KMS-11 (cell line): ENCODE measurements at regions not wholly inside any gene's neighbourhood (a gene's known extent, or its start where the extent isn't known, plus 50 kb on each side); places are given as distances from the start of the nearest gene placed in this dataset.

Source experiments
- H2AFZ ChIP-seq: fragments of 200-600 bp; sonication (generic); 2 replicates; pipeline ENCODE4 v1.6.1; 2016; ENCODE audit warnings: antibody characterized with exemption, mixed run types, low read depth
- H3K27ac ChIP-seq: fragments of 200-600 bp; sonication (generic); 2 replicates; pipeline ENCODE4 v1.6.1; 2016; ENCODE audit warnings: mild to moderate bottlenecking, mixed run types
- H3K27me3 ChIP-seq: fragments of 200-600 bp; sonication (generic); 2 replicates; pipeline ENCODE4 v1.6.1; 2017; ENCODE audit warnings: mild to moderate bottlenecking, low read depth, mixed run types, moderate library complexity; ENCODE audit not compliant: insufficient read depth
- H3K36me3 ChIP-seq: fragments of 200-600 bp; sonication (generic); 2 replicates; pipeline ENCODE4 v1.6.1; 2017; ENCODE audit warnings: mild to moderate bottlenecking, mixed run types; ENCODE audit not compliant: insufficient read depth
- H3K4me1 ChIP-seq: fragments of 200-600 bp; sonication (generic); 2 replicates; pipeline ENCODE4 v1.6.1; 2016; ENCODE audit warnings: mild to moderate bottlenecking, low read depth, mixed run types; ENCODE audit not compliant: poor library complexity, severe bottlenecking
- H3K4me2 ChIP-seq: fragments of 200-600 bp; sonication (generic); 2 replicates; pipeline ENCODE4 v1.7.0; 2016; ENCODE audit warnings: mild to moderate bottlenecking, mixed run types
- H3K4me3 ChIP-seq: fragments of 200-600 bp; sonication (generic); IDR thresholded peaks from 2 replicates; pipeline ENCODE4 v1.6.1; 2017; ENCODE audit warnings: low read depth, low read length, mixed read lengths; ENCODE audit not compliant: insufficient read depth
- H3K79me2 ChIP-seq: fragments of 200-600 bp; sonication (generic); 2 replicates; pipeline ENCODE4 v1.6.1; 2016; ENCODE audit warnings: low read depth, mixed run types; ENCODE audit not compliant: insufficient read depth
- H3K9ac ChIP-seq: fragments of 200-600 bp; sonication (generic); 2 replicates; pipeline ENCODE4 v1.6.1; 2016; ENCODE audit warnings: mild to moderate bottlenecking, mixed run types
- H4K20me1 ChIP-seq: fragments of 200-600 bp; sonication (generic); 2 replicates; pipeline ENCODE4 v1.6.1; 2016; ENCODE audit warnings: mild to moderate bottlenecking, mixed run types; ENCODE audit not compliant: insufficient read depth
- TF ChIP-seq, protein P1 (sequence below): fragments of 200-600 bp; sonication (generic); conservative IDR thresholded peaks from 2 replicates; pipeline ENCODE4 v1.6.1; 2017; ENCODE audit warnings: low read depth, mild to moderate bottlenecking, antibody characterized with exemption, low read length, moderate library complexity, mixed read lengths

DNA sequence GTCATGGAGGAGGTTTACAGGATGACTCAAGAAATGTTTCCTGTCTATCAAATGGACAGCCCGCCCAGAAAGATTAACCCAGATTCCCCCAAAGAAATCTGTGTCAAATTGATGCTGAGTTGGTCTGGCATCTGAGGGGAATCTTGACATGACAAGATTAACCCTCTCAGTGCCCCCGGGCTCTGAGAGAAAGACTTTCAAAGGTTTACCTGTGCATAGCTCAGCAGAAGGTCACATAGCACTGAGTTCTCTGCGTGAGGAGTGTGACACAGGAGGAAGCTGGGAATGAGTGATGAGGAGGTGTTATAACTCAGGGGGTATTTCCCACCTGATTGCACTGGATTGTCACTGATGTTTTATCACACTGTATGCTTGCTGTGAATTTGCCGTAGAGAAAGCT is 601.2 kb downstream of the DHX35 start:
- Histone ChIP-seq H3K9ac (no peak overlapping the region), H3K4me2 (no peak overlapping the region), H3K79me2 (no peaks in the 10 kb centered on the region), H2AFZ (no peak overlapping the region), H3K4me3 (no peak overlapping the region), H4K20me1 (no peaks in the 10 kb centered on the region), H3K4me1 (peaks cover 15% of the 10 kb centered on the region), H3K36me3 (no peaks in the 10 kb centered on the region), H3K27me3 (no peaks in the 10 kb centered on the region), H3K27ac (no peak overlapping the region)
- TF ChIP-seq, protein P1, sequence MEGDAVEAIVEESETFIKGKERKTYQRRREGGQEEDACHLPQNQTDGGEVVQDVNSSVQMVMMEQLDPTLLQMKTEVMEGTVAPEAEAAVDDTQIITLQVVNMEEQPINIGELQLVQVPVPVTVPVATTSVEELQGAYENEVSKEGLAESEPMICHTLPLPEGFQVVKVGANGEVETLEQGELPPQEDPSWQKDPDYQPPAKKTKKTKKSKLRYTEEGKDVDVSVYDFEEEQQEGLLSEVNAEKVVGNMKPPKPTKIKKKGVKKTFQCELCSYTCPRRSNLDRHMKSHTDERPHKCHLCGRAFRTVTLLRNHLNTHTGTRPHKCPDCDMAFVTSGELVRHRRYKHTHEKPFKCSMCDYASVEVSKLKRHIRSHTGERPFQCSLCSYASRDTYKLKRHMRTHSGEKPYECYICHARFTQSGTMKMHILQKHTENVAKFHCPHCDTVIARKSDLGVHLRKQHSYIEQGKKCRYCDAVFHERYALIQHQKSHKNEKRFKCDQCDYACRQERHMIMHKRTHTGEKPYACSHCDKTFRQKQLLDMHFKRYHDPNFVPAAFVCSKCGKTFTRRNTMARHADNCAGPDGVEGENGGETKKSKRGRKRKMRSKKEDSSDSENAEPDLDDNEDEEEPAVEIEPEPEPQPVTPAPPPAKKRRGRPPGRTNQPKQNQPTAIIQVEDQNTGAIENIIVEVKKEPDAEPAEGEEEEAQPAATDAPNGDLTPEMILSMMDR = no peak

- Histone ChIP-seq H3K79me2 (no peaks in the 10 kb centered on the region), H3K27ac (no peak overlapping the region), H3K4me3 (no peak overlapping the region), H3K4me1 (no peaks in the 10 kb centered on the region), H4K20me1 (no peaks in the 10 kb centered on the region), H2AFZ (no peak overlapping the region), H3K4me2 (no peak overlapping the region), H3K27me3 (no peaks in the 10 kb centered on the region), H3K9ac (no peak overlapping the region), H3K36me3 (no peaks in the 10 kb centered on the region)
- TF ChIP-seq, protein P1 = no peak
These were observed 592.2 kb downstream of the DHX35 start for GRCh38 chr20:39554341-39554740.

DNA sequence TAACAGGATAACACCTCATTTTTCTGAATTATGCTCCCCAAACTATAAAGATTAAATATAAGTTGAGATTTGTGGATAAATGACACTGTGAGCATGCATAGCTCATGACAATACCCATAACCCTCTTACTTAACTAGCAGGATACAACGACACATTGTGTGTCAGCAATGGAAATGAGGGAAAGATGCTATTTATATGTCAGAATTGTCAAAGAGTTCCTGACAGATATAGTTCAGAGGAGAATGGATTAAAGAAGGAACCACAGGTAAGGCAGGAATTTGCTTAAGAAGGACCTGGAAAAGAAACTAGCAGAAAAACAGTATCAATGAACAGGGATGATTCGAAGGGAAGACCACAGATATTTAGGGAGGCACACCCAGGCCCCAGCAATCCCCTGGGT is 591.0 kb downstream of the DHX35 start:
- no peak overlapping the region for H3K27ac ChIP-seq
- no peak overlapping the region for H3K4me3 ChIP-seq
- H3K4me2 ChIP-seq = no peak overlapping the region
- TF ChIP-seq, protein P1 = no peak
- H3K79me2 ChIP-seq = no peaks in the 10 kb centered on the region
- no peak overlapping the region for H2AFZ ChIP-seq
- H3K4me1 ChIP-seq = no peaks in the 10 kb centered on the region
- H3K27me3 ChIP-seq = no peaks in the 10 kb centered on the region
- no peaks in the 10 kb centered on the region for H4K20me1 ChIP-seq
- H3K9ac ChIP-seq = no peak overlapping the region
- H3K36me3 ChIP-seq = no peaks in the 10 kb centered on the region

- Histone ChIP-seq H4K20me1 (no peaks in the 10 kb centered on the region), H3K4me1 (no peaks in the 10 kb centered on the region), H2AFZ (no peak overlapping the region), H3K27me3 (no peaks in the 10 kb centered on the region), H3K27ac (no peak overlapping the region), H3K4me2 (no peak overlapping the region), H3K9ac (no peak overlapping the region), H3K79me2 (no peaks in the 10 kb centered on the region), H3K36me3 (no peaks in the 10 kb centered on the region), H3K4me3 (no peak overlapping the region)
- TF ChIP-seq, protein P1 = no peak
These were observed 587.6 kb downstream of the DHX35 start for GRCh38 chr20:39549733-39550132.
